DOHH2 (cell line): ENCODE measurements at regions not wholly inside any gene's neighbourhood (a gene's known extent, or its start where the extent isn't known, plus 50 kb on each side); places are given as distances from the start of the nearest gene placed in this dataset.

ENCODE experiments used
- H3F3A ChIP-seq: fragments of 200-600 bp; sonication (generic), shearing (Covaris generic); 2 replicates; pipeline ENCODE4 v1.6.0; 2016; ENCODE audit warnings: antibody characterized with exemption, mild to moderate bottlenecking; ENCODE audit not compliant: control insufficient read depth, insufficient read depth
- H3K27ac ChIP-seq: fragments of 200-600 bp; sonication (generic); 2 replicates; pipeline ENCODE4 v1.5.1; 2014; ENCODE audit warnings: low read depth, mild to moderate bottlenecking, low read length, moderate library complexity
- H3K27me3 ChIP-seq: fragments of 200-600 bp; sonication (generic); 2 replicates; pipeline ENCODE4 v1.6.1; 2014; ENCODE audit warnings: mild to moderate bottlenecking, low read length, mixed read lengths; ENCODE audit not compliant: control insufficient read depth
- H3K36me3 ChIP-seq: fragments of 200-600 bp; sonication (generic); 2 replicates; pipeline ENCODE4 v1.6.1; 2014; ENCODE audit warnings: mild to moderate bottlenecking, low read length, moderate library complexity, mixed read lengths; ENCODE audit not compliant: control insufficient read depth
- H3K4me1 ChIP-seq: fragments of 200-600 bp; sonication (generic); 2 replicates; pipeline ENCODE4 v1.6.1; 2014; ENCODE audit warnings: mild to moderate bottlenecking, low read length, mixed read lengths; ENCODE audit not compliant: control insufficient read depth
- H3K4me2 ChIP-seq: fragments of 200-600 bp; sonication (generic); 2 replicates; pipeline ENCODE4 v1.6.0; 2014; ENCODE audit warnings: mild to moderate bottlenecking, low read length, moderate library complexity
- H3K4me3 ChIP-seq: fragments of 200-600 bp; sonication (generic); 2 replicates; pipeline ENCODE4 v1.5.1; 2014; ENCODE audit warnings: mild to moderate bottlenecking, low read length, mixed read lengths
- H3K79me2 ChIP-seq: fragments of 200-600 bp; sonication (generic); 2 replicates; pipeline ENCODE4 v1.6.1; 2014; ENCODE audit warnings: mild to moderate bottlenecking, low read length, mixed read lengths; ENCODE audit not compliant: control insufficient read depth
- H3K9me2 ChIP-seq: fragments of 200-600 bp; sonication (generic); replicated peaks from 2 replicates; pipeline ENCODE4 v1.6.1; 2014; ENCODE audit warnings: mild to moderate bottlenecking, low read length, mixed read lengths; ENCODE audit not compliant: control insufficient read depth
- H3K9me3 ChIP-seq: fragments of 200-600 bp; sonication (generic); 2 replicates; pipeline ENCODE4 v1.6.1; 2014; ENCODE audit warnings: antibody characterized with exemption, low read length, mixed read lengths; ENCODE audit not compliant: control insufficient read depth, insufficient read depth
- H4K20me1 ChIP-seq: fragments of 200-600 bp; sonication (generic); 2 replicates; pipeline ENCODE4 v1.6.0; 2014; ENCODE audit warnings: low read depth, mild to moderate bottlenecking, antibody characterized with exemption, low read length, moderate library complexity; ENCODE audit not compliant: control insufficient read depth, insufficient read depth
- EZH2phosphoT487 ChIP-seq: fragments of 200-600 bp; sonication (generic); IDR thresholded peaks from 2 replicates; pipeline ENCODE4 v1.6.1; 2017; ENCODE audit warnings: borderline replicate concordance, mild to moderate bottlenecking, antibody characterized with exemption, low read length, moderate library complexity, mixed read lengths
- TF ChIP-seq, protein P1 (sequence below): fragments of 200-600 bp; sonication (generic); IDR thresholded peaks from one replicate; pipeline ENCODE4 v1.5.1; 2014; ENCODE audit warnings: antibody characterized with exemption, mild to moderate bottlenecking, low read depth, low read length; ENCODE audit not compliant: poor library complexity, severe bottlenecking

DNA sequence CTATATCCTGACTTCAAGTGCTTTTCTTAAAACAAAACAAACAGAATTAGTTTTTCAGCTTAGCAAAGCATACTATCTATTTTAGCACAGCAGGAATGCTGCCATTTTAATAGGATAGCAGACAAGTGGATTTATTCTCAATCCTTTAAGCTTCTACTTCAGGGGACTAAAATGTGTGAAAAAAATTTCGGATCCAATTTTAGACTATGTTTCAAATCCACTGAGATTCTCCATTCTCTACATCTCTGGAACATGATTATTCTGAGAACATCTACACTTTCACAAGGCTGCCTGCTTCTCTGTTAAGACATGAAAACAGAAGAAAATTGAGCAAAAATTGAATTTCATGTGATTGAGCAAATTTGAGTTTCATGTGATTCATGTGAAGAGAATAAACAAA, 1321.3 kb downstream of the HACE1 start:
- no peaks in the 10 kb centered on the region for H3K4me1 ChIP-seq
- no peaks in the 10 kb centered on the region for H3F3A ChIP-seq
- no peaks in the 10 kb centered on the region for H3K27me3 ChIP-seq
- H3K79me2 ChIP-seq = no peaks in the 10 kb centered on the region
- H3K4me2 ChIP-seq = no peak overlapping the region
- no peaks in the 10 kb centered on the region for H3K9me2 ChIP-seq
- no peaks in the 10 kb centered on the region for H3K36me3 ChIP-seq
- no peaks in the 10 kb centered on the region for H4K20me1 ChIP-seq
- no peaks in the 10 kb centered on the region for H3K9me3 ChIP-seq
- H3K4me3 ChIP-seq = no peak overlapping the region
- no peak for TF ChIP-seq EZH2phosphoT487
- TF ChIP-seq, protein P1, sequence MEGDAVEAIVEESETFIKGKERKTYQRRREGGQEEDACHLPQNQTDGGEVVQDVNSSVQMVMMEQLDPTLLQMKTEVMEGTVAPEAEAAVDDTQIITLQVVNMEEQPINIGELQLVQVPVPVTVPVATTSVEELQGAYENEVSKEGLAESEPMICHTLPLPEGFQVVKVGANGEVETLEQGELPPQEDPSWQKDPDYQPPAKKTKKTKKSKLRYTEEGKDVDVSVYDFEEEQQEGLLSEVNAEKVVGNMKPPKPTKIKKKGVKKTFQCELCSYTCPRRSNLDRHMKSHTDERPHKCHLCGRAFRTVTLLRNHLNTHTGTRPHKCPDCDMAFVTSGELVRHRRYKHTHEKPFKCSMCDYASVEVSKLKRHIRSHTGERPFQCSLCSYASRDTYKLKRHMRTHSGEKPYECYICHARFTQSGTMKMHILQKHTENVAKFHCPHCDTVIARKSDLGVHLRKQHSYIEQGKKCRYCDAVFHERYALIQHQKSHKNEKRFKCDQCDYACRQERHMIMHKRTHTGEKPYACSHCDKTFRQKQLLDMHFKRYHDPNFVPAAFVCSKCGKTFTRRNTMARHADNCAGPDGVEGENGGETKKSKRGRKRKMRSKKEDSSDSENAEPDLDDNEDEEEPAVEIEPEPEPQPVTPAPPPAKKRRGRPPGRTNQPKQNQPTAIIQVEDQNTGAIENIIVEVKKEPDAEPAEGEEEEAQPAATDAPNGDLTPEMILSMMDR = no peak
- H3K27ac ChIP-seq = no peak overlapping the region

DNA sequence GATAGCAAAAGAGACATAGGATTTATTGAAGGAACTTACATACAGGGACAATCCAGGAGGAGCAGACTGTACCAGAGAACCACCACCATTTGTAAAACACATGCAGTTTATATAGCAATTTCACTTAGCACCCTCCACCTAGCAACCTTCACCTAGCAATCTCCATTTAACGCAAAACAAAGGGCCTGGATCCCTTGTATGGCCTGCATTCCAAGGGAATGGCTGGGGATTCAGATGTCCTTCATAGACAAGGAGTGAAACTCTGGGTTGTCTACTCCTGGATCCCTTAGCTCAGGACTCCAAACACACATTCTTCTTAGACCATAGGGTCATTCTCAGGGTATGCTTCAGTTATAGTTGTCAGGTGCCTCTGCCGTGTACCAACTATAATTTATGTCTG, 1324.9 kb downstream of the HACE1 start:
- H3K4me1 ChIP-seq = no peaks in the 10 kb centered on the region
- H3K9me3 ChIP-seq = no peaks in the 10 kb centered on the region
- H3K27ac ChIP-seq = no peak overlapping the region
- H3K4me2 ChIP-seq = no peak overlapping the region
- no peaks in the 10 kb centered on the region for H3K79me2 ChIP-seq
- no peaks in the 10 kb centered on the region for H3K27me3 ChIP-seq
- H3K4me3 ChIP-seq = no peak overlapping the region
- H3F3A ChIP-seq = no peaks in the 10 kb centered on the region
- H3K36me3 ChIP-seq = no peaks in the 10 kb centered on the region
- TF ChIP-seq, protein P1 = no peak
- TF ChIP-seq EZH2phosphoT487 = no peak
- H3K9me2 ChIP-seq = no peaks in the 10 kb centered on the region
- H4K20me1 ChIP-seq = no peaks in the 10 kb centered on the region

DNA sequence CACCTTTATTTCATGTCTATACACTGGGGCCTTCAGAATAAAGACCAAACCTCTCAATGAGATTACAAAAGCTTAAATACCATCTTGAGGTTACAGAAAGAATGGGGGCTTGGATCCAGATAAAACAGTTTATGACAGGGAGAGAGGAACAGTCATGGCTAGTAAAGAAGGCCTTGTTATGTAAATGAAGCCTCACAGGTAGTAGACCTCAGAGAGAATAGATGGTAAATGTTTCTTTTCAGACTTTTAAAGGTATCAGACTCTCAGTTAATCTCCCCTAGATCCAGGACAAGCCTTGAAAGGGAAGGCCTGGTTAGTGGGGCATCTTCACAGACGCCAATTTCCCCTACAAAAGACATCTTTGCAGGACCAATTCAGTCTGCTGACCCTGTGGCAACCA, 1325.6 kb downstream of the HACE1 start:
- no peaks in the 10 kb centered on the region for H3K9me2 ChIP-seq
- no peaks in the 10 kb centered on the region for H3F3A ChIP-seq
- no peak overlapping the region for H3K27ac ChIP-seq
- TF ChIP-seq, protein P1 = no peak
- TF ChIP-seq EZH2phosphoT487 = no peak
- H3K4me1 ChIP-seq = no peaks in the 10 kb centered on the region
- H3K27me3 ChIP-seq = no peaks in the 10 kb centered on the region
- no peaks in the 10 kb centered on the region for H4K20me1 ChIP-seq
- no peak overlapping the region for H3K4me2 ChIP-seq
- H3K79me2 ChIP-seq = no peaks in the 10 kb centered on the region
- no peaks in the 10 kb centered on the region for H3K9me3 ChIP-seq
- H3K36me3 ChIP-seq = no peaks in the 10 kb centered on the region
- no peak overlapping the region for H3K4me3 ChIP-seq

DNA sequence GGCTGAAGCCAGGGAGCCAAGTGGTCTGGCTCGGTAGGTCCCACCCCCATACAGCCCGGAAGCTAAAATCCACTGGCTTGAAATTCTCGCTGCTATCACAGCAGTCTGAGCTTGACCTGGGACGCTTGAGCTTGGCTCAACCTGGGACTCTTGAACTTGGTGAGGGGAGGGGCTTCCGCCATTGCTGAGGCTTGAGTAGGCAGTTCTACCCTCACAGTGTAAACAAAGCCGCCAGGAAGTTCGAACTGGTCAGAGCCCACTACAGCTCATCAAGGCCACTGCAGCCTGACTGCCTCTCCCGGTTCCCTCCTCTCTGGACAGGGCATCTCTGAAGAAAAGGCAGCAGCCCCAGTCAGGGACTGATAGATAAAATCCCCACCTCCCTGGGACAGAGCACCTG, 1337.7 kb downstream of the HACE1 start:
- Histone ChIP-seq H3K27me3 (no peaks in the 10 kb centered on the region), H3K4me2 (no peak overlapping the region)

More for the DNA sequence above, 1337.7 kb downstream of the HACE1 start:
- Histone ChIP-seq H3K27ac (no peak overlapping the region), H4K20me1 (no peaks in the 10 kb centered on the region), H3K9me2 (no peaks in the 10 kb centered on the region), H3K4me1 (no peaks in the 10 kb centered on the region), H3F3A (no peaks in the 10 kb centered on the region), H3K9me3 (no peaks in the 10 kb centered on the region), H3K79me2 (no peaks in the 10 kb centered on the region), H3K4me3 (no peak overlapping the region), H3K36me3 (no peaks in the 10 kb centered on the region)
- TF ChIP-seq EZH2phosphoT487 = no peak
- TF ChIP-seq, protein P1 = no peak
